ENCODE measurements at regions not wholly inside any gene's neighbourhood (a gene's known extent, or its start where the extent isn't known, plus 50 kb on each side); places are given as distances from the start of the nearest gene placed in this dataset.

DNA sequence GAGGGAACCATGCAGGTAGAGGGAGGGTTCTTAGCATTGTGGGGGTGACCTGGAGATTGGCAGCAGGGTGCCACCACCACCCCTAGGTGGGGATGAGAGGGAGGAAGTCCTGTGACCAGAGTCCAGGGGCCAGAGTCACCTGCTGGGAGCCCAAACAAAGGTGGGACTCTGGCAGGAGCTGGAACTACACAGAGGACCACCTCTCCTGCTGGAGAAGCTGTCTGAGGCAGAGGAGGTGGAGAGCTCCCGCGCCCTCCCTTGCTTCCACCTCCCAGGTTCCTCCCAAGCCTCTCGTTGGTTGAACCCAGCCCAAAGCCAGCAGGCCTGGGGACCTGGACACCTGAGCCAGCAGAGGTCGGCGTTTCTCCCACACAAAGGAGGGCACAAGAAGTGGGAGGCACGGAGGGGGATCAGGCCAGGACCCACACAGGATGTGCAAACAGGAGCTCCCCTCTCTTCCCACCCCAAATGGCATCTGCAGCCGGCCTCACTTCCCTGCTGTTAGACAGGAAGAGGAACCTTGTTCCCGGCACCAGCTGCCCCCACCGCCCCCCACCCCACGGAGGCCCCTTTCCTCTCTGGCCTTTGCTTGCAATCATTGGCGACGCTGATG is 154.6 kb downstream of the SEC14L1 start:
- ATAC-seq (peak in 1 of 8 donors; percentile 22), DNase-seq (no peak)
- Histone ChIP-seq H3K9me3 (peaks cover 0 to 12% (median 0%) of the 10 kb centered on the region in 11 donors), H3K27ac (no peak overlapping the region), H3K4me3 (no peak overlapping the region), H3K4me1 (peaks cover 0 to 11% (median 0%) of the 10 kb centered on the region in 9 donors), H3K27me3 (no peaks in the 10 kb centered on the region), H3K36me3 (no peaks in the 10 kb centered on the region)
- intact Hi-C loops (cut with DNase I) = no loop called here
- TF ChIP-seq, protein P1, sequence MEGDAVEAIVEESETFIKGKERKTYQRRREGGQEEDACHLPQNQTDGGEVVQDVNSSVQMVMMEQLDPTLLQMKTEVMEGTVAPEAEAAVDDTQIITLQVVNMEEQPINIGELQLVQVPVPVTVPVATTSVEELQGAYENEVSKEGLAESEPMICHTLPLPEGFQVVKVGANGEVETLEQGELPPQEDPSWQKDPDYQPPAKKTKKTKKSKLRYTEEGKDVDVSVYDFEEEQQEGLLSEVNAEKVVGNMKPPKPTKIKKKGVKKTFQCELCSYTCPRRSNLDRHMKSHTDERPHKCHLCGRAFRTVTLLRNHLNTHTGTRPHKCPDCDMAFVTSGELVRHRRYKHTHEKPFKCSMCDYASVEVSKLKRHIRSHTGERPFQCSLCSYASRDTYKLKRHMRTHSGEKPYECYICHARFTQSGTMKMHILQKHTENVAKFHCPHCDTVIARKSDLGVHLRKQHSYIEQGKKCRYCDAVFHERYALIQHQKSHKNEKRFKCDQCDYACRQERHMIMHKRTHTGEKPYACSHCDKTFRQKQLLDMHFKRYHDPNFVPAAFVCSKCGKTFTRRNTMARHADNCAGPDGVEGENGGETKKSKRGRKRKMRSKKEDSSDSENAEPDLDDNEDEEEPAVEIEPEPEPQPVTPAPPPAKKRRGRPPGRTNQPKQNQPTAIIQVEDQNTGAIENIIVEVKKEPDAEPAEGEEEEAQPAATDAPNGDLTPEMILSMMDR (IDR thresholded peaks at IDR 0.05) = no peak
- 64 to 68% methylated on average over 12 of the region's 12 CpGs for WGBS, 2 donors

DNA sequence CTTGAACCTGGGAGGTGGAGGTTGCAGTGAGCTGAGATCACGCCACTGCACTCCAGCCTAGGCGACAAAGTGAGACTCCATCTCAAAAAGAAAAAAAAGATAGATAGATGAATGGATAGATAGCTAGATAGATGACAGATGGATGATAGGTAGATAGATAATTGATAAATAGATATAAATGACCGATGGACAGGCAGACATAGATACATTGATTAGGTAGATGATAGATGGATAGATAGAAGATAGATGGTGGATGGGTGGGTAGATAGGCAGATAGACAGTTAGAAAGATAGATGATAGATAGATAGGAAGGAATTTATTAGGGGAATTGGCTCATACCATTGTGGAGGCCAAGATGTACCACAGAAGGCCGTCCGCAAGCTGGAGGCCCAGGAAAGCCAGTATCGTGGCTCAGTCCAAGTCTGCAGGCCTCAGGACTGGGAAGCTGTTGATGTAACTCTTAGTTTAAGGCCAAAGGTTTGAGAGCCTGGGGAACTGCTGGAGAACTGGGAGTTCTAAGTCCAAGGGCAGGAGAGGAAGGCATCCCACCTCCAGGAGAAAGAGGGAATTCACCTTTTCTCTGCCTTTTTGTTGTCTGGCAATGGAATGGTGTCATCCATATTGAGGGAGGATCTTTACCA is 156.1 kb downstream of the SEC14L1 start:
- H3K36me3 ChIP-seq = no peaks in the 10 kb centered on the region
- ATAC-seq (no peak), DNase-seq (no peak)
- WGBS, 2 donors = 96 to 98% methylated on average over 6 of the region's 6 CpGs
- intact Hi-C loops (cut with DNase I) = no loop called here
- H3K27me3 ChIP-seq = no peaks in the 10 kb centered on the region
- peaks cover 0 to 12% (median 0%) of the 10 kb centered on the region in 11 donors for H3K9me3 ChIP-seq
- peaks cover 0 to 11% (median 0%) of the 10 kb centered on the region in 9 donors for H3K4me1 ChIP-seq
- no peak overlapping the region for H3K27ac ChIP-seq
- TF ChIP-seq, protein P1 (IDR thresholded peaks at IDR 0.05) = no peak
- H3K4me3 ChIP-seq = no peak overlapping the region

DNA sequence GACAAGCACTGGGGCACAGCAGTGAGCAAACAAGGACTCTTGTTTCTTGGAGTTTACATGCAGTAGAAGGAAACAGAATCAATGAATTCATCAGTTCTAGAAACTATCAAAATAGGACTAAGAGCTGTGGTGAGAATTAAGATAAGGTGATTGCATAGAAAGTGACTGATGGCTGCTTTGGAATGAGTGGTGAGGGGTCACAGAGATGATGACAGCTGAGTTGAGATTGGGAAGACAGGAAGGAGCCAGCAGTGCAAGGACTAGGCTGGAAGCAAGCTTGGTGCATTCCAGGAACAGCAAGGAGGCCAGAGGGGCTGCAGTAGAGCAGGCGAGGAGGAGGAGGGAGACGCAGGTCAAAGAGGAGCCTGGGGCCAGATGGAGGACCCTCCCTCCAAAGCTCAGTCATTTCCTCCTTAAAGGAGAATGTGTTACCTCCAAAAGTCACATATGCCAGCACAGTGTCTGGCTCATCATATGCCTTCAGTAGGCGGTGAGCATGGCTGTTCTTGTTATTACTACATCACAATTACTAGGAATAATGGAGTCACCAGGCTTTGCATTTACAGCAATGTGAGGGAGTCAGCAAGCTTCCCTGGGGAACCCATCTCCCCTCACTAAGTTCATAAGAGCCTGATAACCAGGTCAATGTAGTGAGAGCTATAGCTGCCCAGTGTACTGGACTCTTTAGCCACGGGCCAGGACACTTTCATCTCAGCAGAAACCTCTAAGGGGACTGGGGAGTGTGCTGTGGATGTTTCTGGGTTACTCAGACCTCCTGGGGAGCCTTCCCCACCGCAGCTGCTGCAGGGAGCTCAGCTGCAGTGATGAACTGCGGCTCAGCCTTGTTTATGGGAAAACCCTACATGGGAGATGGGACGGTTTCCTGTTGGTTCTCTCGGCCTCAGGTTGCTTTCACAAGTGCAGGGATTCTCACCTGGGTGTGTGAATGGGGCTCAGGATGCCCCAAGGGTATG is 157.2 kb downstream of the SEC14L1 start:
- WGBS, 2 donors = 91% methylated on average over 8 of the region's 8 CpGs

More for the DNA sequence above, 157.2 kb downstream of the SEC14L1 start:
- DNase-seq (no peak), ATAC-seq (no peak)
- peaks cover 0 to 12% (median 0%) of the 10 kb centered on the region in 11 donors for H3K9me3 ChIP-seq
- H3K4me3 ChIP-seq = no peak overlapping the region
- intact Hi-C loops (cut with DNase I) = no loop called here
- TF ChIP-seq, protein P1 (IDR thresholded peaks at IDR 0.05) = no peak
- H3K36me3 ChIP-seq = no peaks in the 10 kb centered on the region
- H3K27ac ChIP-seq = no peak overlapping the region
- H3K27me3 ChIP-seq = no peaks in the 10 kb centered on the region
- H3K4me1 ChIP-seq = peaks cover 0 to 11% (median 0%) of the 10 kb centered on the region in 9 donors
